PC-9 (cell line): ENCODE measurements at regions not wholly inside any gene's neighbourhood (a gene's known extent, or its start where the extent isn't known, plus 50 kb on each side); places are given as distances from the start of the nearest gene placed in this dataset.

Source experiments
- CTCF ChIP-seq: fragments of 200-600 bp; sonication (generic); conservative IDR thresholded peaks from 2 replicates; pipeline ENCODE4 v1.6.1; 2017; ENCODE audit warnings: mixed run types, antibody characterized with exemption, mild to moderate bottlenecking, moderate library complexity
- EZH2 ChIP-seq: fragments of 200-600 bp; sonication (generic); IDR thresholded peaks from 2 replicates; pipeline ENCODE4 v1.8.0; 2017; ENCODE audit warnings: antibody characterized with exemption, low read depth

DNA sequence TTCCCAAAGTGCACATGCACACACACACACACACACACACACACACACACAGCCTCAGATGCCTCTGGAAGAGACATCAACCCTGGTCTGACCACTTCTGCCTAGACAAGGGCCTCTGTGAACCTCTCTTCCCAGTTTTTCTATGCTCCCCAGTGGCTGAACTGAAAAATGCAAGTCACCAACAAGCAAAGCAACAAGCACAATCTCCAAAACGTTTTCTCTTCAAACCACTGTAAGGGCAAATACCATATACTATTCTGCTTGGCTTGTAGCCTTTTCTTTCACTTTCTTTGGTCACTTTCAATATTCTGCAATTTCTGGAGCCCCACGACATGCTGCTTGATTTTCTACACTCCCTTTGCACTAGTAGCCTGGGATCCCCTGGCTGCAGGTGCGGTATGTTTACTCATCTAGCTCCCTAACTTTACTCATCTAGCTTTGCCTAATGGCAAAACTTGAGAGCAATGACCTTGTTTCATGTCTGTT is 121.4 kb upstream of the DST start:
- TF ChIP-seq CTCF (peak; percentile 43; the same call in 1 of the 2 replicates), EZH2 (no peak)
